ENCODE measurements at regions not wholly inside any gene's neighbourhood (a gene's known extent, or its start where the extent isn't known, plus 50 kb on each side); places are given as distances from the start of the nearest gene placed in this dataset.
A peak's percentile ranks its signal among the peaks of the same experiment; 100 is the strongest.

GRCh38 chr12:92650228-92650822, 52.5 kb upstream of the PLEKHG7 start:
- no peak for FAIRE-seq

- FAIRE-seq = peak; percentile 89
Observed at GRCh38 chr12:92649511-92650227, 53.1 kb upstream of the PLEKHG7 start.

DNA sequence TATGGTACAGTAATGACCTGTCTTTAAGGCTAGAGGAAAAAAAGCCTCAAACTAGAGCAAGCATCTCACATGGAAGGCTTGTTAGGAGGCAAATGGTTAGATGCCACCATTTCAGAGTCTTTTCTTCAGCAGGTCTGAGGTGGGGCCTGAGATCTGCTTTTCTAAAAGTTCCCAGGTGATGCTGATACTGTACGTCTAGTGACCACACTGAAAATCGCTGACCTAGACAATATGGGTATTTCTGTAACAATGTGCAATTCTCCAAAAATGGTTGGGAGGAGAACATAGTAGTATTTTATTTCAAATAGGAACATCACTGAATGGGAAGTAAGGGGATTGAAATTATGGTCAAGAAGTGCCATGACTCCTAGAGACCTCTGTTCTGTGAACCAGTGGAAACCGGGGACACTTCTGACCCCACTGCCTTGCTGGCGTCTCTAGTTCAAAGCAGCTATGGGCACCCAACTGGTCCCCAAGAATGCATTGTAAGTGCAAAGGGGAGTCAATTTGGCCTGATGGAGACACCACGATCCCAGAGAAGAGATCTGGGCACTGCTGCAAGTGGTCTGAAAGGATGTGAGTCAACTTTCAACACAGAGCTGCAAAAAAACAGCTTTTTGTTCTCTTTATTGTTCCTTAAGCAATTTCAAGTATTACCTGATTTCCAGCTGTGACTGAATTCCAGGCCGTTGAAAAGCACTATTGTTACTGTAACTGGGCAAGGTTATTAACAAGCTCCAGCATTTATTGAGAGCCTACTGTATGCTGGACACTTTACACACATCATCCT, 54.4 kb upstream of the PLEKHG7 start:
- no peak for FAIRE-seq

DNA sequence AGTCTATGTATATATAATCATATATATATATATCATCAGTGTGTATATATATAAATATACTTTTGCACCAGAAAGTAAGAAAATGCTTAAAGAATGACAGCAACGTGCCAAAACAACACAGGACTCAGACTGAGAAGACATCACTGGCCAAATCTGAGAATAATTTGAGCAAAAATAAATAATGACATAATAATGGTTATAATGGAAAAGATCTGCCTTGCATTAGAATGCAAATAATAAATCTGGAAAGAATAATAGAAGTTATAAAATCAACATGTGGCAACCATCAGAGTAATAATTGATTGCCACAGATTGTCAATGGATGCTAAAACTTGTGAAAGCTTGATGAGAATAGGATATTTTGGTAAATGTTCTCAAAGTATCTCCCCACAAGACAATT, 61.5 kb upstream of the PLEKHG7 start:
- no peak for FAIRE-seq

GRCh38 chr12:92640691-92641090, 62.1 kb upstream of the PLEKHG7 start:
- FAIRE-seq = no peak

DNA sequence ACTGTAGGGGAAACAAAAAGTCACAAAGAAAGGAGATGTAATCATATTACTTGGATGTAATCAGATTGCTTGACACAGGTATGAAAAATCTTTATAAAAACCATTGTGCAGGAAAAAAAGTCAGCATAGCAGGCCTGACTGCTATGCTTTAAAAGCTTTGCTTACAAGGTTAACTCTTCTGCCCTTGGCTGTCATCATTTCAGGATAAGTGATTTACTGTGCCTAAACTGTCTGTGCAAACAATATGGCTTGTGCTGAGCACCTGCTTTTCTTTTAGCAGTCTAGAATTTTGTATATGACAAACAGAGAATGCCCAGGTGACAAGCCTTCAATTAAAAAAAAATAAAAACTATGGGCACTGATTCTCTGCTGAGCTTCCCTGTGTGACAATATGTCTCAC, 63.8 kb upstream of the PLEKHG7 start:
- FAIRE-seq = no peak

- no peak for FAIRE-seq
Observed at GRCh38 chr12:92634730-92635129, 68.1 kb upstream of the PLEKHG7 start.

- FAIRE-seq = no peak
Observed at GRCh38 chr12:92634202-92634601, 68.6 kb upstream of the PLEKHG7 start.

GRCh38 chr12:92630968-92631367, 71.8 kb upstream of the PLEKHG7 start:
- no peak for FAIRE-seq

- no peak for FAIRE-seq
Observed at GRCh38 chr12:92629349-92630065, 73.3 kb upstream of the PLEKHG7 start.

DNA sequence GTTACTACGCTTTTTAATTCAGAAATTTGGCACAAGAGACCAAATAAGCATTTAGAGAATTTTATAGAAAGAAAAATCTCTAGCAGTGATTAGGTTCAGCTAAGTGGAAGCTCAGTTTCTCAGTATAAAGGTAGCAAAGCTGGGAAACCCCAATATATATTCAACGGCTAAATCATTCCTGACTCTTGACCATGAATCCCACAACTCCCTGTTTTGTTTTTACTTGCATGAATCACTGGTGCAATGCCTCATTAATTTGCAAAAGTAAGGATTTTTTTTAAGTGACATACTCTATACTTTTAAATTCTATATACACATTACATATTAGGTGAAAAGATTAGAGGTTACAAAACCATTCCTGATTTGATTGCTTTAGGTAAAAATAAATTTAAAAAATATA, 74.3 kb upstream of the PLEKHG7 start:
- no peak for FAIRE-seq

GRCh38 chr12:92627511-92627910, 75.3 kb upstream of the PLEKHG7 start:
- FAIRE-seq = no peak

- no peak for FAIRE-seq
Observed at GRCh38 chr12:92625639-92626310, 77.0 kb upstream of the PLEKHG7 start.

DNA sequence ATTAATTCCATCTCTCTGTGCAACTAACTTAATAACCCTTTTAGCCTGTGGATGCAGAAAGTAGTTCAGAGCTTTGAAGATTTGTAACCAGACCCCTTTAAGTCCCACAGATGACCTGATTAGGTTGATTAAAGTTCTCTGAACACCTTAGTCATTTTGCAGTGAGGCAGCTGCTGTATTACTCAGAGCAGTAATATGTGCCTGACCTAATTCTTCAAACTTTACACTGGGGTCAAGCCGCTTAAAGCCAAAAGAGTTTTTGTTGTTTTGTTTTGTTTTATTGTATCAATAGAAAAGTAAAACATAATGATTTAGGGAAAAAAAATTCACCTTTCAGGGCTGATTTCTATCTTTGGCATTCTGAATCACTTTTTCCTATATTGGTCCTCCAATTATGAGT, 78.6 kb upstream of the PLEKHG7 start:
- FAIRE-seq = no peak

- FAIRE-seq = no peak
Observed at GRCh38 chr12:92623386-92623785, 79.4 kb upstream of the PLEKHG7 start.

DNA sequence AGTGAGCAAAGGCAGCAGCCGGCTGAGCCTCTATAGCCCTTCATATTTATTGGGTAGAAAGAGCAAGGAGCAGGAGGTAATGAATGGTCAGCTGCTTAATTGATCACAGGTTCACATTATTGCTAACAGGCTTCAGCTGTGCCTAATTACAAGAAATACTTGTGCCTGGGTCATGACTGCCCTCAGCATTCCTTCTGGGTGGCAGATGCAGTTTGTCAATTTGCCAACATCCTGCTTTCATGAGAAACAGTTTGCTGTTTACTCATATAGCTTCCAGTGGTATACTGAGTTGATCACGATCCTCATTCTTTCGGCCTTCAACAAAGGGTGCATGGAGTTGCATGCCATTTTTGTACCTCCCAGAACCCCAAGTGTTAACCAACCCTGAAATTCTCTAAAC, 81.0 kb upstream of the PLEKHG7 start:
- FAIRE-seq = no peak

DNA sequence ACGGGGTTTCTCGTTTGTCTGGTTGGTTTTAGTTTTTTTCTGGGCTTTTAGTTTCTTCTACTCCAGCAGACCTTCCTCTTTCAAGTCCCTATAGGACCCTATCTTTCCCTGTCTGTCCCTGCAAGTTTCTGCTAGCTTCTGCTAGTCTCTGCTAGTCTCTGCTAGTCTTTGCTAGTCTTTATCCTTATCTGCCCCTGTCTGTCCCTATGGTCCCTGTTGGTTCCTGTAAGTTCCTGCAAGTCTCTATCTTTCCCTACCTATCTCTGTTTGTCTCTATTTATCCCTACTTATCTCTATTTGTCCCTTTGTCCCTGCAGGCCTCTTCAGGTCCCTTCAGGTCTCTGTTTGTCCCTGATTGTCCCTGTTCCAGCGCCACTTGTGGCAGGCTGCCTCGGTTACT, 81.5 kb upstream of the PLEKHG7 start:
- FAIRE-seq = no peak

DNA sequence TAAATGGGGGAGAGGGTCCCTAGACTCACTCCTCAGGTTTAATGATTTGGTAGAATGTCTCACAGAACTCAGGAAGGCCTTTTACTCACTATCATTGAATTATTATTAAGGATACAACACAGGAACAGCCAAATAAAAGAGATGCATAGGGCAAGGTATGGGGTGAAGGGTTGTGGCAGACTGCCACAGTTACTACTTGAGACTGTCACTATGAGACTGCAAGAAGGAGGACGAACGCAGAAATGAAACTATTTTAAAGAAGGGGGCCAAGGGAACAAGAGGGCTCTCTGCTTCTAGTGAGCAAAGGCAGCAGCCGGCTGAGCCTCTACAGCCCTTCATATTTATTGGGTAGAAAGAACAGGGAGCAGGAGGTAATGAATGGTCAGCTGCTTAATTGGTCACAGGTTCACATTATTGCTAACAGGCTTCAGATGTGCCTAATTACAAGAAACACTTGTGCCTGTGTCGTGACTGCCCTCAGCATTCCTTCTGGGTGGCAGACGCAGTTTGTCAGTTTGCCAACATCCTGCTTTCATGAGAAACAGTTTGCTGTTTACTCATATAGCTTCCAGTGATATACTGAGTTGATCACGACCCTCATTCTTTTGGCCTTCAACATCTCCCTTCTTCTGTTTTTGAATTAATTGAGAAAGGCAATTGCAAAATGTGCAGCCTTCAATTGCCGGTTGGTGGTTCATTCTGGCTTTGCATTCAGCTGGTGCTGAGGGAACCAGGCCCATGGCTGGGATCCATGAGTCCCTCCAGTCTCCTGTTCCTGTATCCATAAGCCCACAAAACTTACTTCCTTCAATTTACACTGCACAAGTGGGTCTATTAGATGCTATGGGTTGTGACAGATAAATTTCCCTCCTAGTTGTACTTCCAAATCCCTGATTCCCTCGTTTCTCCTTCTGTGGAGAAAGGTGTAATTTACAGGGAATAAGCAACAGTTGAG, 82.8 kb upstream of the PLEKHG7 start:
- FAIRE-seq = no peak

GRCh38 chr12:92619026-92619425, 83.8 kb upstream of the PLEKHG7 start:
- FAIRE-seq = no peak

DNA sequence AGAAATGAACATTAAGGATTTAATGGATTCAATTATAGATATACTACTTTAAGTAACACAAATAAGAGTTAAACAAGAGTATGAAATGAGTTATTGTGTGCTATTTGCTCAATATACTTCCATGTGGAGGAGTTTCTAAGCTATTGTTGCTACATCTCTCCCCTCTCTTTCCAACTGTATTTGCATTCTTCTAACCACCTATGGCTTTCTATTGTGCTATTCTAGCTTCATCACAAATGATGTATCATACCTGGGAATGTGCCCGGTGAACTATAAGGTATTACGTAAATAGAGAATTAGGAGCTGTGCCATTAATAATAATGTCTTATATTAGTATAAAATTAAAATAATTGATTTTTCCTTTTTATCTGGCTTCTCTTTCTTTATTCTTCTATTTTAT, 87.1 kb upstream of the PLEKHG7 start:
- no peak for FAIRE-seq

- FAIRE-seq = no peak
Observed at GRCh38 chr12:92615086-92615485, 87.7 kb upstream of the PLEKHG7 start.

DNA sequence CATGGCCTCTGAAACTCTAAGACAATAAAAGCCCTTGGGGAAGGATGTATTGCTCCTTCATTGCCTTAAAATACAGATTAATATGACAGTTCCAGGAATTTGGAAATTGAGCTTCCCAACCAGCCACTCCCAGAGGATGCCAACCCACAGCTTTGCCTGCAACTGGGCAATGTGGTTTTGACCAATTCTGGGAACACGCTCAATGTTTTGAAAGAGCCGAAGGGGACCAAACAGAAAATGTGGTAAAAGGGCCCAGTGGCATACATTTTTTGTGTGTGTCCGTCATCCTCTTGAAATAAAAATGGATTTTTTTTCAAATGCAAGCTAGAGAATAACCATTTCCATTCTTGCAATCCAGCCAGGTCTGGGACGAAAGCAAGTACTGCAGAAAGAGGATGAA, 88.3 kb upstream of the PLEKHG7 start:
- no peak for FAIRE-seq

Data from islet of Langerhans (tissue), 1 donor.